ENCODE measurements at regions not wholly inside any gene's neighbourhood (a gene's known extent, or its start where the extent isn't known, plus 50 kb on each side); places are given as distances from the start of the nearest gene placed in this dataset.
"Not testable (repeated sequence)": the region's sequence is repeated elsewhere in the genome, so short reads cannot be mapped to it uniquely, and the experiment has no call there.

GRCh38 chr16:32947336-32947735 is 246.7 kb upstream of the TP53TG3C start:
- not testable (repeated sequence) for FAIRE-seq

DNA sequence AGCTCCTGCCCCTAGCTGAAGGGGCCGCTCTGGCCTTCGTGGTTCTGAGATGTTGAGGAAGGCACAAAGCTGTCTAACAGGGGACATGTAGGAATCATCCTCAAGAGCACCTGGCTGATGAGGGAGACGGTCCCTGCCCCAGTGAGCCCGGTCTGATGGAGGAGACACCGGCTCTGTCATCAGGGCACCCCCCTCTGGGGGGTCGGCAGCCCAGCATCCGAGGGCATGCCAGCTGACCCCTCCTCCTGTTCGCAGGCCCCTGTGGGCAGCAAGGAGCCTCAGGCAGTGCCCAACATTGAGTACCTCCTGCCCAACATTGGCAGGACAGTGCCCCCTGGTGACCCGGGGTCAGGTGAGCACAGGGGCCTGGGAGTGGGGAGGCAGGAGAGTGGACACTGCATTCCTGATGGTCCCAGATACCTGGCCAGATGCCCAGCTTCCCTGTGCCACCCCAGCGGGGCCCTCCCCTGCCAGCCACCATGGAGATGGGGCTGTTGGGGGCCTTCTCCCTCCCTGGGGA is 247.9 kb upstream of the TP53TG3C start:
- not testable (repeated sequence) for FAIRE-seq

GRCh38 chr16:32945311-32945710 is 248.7 kb upstream of the TP53TG3C start:
- FAIRE-seq: not testable (repeated sequence)

DNA sequence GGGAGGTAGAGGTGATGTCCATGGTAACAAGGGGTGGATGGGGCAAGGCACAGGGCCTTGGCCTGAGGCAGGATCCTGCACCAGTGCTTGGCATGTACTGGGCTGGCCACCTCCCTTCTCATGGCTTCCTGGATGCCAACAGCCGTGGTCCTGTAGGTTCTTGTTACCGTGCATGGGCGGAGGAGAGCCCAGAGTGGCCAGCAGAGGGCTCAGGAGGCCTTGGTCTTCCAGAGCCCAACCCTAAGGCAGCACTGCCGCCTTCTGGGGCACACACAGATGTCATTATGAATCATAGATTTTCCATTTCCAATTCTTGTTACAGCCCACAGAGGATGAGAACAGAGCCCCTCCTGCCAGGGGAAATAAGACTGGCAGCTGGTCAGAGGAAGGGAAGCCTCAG is 254.2 kb upstream of the TP53TG3C start:
- not testable (repeated sequence) for FAIRE-seq

- FAIRE-seq: not testable (repeated sequence)
These were observed 256.1 kb upstream of the TP53TG3C start for GRCh38 chr16:32937929-32938328.

- not testable (repeated sequence) for FAIRE-seq
These were observed 256.5 kb upstream of the TP53TG3 start for GRCh38 chr16:32932240-32933040.

DNA sequence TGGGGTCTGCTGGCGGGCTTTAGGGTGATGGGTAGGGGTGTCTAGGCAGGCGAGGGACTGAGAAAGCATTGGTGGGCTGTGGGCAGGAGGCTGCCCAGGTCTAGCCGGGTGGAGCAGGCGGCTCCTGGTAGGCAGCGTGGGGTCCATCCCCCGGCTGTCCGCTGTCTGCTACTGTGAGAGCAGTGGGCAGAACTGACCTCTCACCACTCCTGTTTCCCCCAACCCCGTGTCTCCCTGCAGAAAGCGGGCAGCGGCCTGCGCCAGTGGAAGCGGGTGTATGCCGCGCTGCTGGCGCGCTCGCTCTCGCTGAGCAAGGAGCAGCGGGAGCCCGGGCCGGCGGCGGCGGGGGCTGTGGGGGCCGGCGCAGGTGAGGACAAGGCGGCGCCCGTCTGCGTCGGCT is 249.2 kb upstream of the TP53TG3 start:
- not testable (repeated sequence) for FAIRE-seq

GRCh38 chr16:32922578-32922977 is 246.6 kb upstream of the TP53TG3 start:
- not testable (repeated sequence) for FAIRE-seq

GRCh38 chr16:32915346-32915745 is 239.4 kb upstream of the TP53TG3 start:
- not testable (repeated sequence) for FAIRE-seq

- FAIRE-seq: not testable (repeated sequence)
These were observed 221.8 kb upstream of the TP53TG3 start for GRCh38 chr16:32897782-32898181.

- not testable (repeated sequence) for FAIRE-seq
These were observed 209.4 kb upstream of the TP53TG3 start for GRCh38 chr16:32885392-32885791.

GRCh38 chr16:32884556-32884955 is 208.6 kb upstream of the TP53TG3 start:
- not testable (repeated sequence) for FAIRE-seq

DNA sequence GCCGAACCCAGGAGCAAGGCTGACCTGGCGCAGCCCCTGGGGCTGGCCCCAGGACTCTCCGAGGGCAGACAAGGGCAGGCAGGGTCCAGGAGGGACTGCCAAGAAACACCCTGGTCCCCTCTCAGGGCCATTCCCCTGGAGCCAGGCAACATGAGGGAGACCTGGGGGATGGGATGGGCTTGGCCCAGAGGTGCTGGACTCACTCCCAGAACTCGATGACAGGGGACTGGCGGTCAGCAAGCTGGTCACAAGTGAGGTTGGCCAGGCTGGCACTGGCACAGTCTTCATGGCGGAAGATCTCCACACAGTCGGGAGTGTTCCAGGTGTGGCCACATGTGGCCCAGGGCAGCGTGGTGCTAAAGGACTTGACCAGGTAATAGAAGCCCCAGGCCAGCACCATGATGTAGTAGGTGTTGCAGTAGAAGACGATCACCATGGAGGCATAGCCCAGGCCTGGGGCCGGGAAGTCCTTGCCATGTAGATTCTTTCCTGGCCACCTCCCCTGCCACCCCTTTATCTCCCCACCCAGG is 206.4 kb upstream of the TP53TG3 start:
- FAIRE-seq: not testable (repeated sequence)

- FAIRE-seq: not testable (repeated sequence)
These were observed 205.7 kb upstream of the TP53TG3 start for GRCh38 chr16:32881631-32882030.

GRCh38 chr16:32880009-32880408 is 204.0 kb upstream of the TP53TG3 start:
- not testable (repeated sequence) for FAIRE-seq

GRCh38 chr16:32876718-32877117 is 200.8 kb upstream of the TP53TG3 start:
- FAIRE-seq: not testable (repeated sequence)

DNA sequence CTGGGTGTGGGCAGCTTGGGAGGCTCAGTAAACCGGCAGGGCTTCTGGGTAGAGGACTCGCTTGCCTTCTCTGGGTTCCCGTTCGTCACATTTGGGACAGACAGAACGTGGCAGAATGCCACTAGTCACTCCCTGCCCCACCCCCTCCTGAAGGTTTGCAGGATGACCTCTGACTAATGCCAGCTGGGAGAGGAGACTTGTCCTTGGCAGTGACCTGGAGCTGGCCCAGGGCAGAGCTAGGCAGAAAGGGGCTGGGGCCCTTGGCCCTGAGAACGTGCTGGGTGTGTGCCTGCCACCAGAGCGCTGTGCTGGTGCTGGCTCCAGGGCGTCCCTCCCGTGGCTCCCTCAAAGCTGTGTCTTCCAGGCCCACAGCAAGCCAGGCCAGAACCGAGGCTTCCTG is 197.8 kb upstream of the TP53TG3 start:
- FAIRE-seq: not testable (repeated sequence)

GRCh38 chr16:32873120-32873519 is 197.2 kb upstream of the TP53TG3 start:
- FAIRE-seq: not testable (repeated sequence)

- not testable (repeated sequence) for FAIRE-seq
These were observed 194.7 kb upstream of the TP53TG3 start for GRCh38 chr16:32870628-32871027.

DNA sequence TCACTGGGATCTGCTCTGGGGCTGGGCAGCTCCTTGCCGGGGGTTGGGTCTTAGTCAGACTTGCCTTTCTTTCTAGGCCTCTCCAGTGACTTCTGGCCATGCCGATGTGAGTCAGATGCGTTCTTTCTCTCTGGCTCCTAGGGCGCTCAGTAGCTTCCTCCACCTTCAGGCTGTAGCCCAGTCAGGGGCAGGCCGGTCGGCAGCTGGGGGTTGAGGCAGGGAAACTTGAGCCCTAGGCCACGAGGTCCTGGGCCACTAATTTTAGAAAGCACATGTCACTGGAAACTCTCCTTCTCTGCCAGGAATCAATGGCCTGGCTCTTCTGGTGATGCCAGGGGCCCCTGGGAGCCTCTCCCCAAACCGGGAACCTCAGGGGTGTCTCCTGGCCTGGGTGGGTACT is 192.4 kb upstream of the TP53TG3 start:
- not testable (repeated sequence) for FAIRE-seq

DNA sequence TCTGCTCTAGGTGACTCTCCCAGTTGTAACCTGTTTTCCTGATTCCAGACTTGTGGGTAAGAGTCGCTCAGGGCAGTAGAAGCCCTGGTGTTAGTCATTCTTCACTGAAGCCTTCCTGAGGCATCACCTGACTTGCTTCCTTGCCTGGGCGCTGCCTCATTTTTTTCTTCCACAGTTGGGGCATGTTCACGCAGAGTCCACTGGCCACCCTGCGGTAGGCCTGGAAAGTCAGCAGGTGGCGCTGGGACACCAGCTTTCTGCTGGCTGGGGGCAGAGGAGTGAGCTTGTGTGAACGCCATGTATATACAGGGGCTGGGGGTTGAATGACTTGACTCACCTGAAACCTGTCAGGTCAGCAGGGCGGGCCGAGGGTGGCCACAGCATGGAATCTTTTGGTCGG is 189.3 kb upstream of the TP53TG3 start:
- not testable (repeated sequence) for FAIRE-seq

DNA sequence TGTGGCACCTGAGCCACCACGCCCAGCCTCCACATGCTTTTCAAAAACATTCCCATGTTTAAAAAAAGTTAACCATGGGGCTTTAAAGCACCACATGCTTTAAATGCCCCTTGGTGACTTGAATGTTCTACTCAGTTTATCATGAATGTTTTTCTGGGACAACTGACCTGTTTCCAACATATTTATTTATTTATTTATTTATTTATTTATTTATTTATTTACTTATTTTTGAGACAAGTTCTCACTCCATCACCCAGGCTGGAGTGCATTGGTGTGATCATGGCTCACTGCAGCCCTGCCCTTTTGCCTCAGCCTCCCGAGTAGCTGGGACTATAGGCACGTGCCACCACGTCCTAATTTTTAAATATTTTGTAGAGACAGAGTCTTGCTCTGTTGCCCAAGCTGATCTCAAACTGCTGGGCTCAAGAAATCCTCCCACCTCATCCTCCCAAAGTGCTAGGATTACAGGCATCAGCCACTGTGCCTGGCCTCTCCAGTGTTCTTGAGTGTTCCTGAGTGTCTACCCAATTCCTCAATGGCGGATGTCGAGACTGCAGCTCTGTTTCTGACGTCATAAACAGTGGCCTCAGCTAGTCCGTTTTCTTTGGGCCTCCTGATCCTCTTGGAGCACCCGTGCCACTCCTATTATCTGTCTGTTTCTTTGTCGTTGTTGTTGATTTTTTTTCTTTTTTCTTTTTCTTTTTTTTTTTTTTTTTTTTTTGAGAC is 185.7 kb upstream of the TP53TG3 start:
- FAIRE-seq: not testable (repeated sequence)

DNA sequence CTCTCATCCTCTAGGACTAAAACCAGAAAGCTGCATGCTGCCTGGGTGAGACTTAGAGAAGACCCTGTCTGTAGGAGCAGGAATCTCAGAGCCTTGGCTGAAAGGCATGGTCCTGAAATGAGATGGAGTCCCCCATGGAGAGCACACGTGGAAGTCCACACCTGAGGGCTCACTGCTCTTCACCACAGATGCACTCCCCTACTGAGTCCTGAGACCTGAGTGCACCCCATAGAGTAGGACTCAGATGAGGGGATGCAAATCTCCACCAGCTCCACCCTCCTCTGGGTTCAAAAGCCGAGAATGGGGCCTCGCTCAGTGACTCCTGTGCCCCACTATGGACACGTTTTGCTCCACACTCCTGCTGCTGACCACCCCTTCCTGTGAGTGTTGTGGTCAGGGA is 171.4 kb upstream of the TP53TG3 start:
- not testable (repeated sequence) for FAIRE-seq

All from endometrium (tissue), 2 donors.